ENCODE measurements at regions not wholly inside any gene's neighbourhood (a gene's known extent, or its start where the extent isn't known, plus 50 kb on each side); places are given as distances from the start of the nearest gene placed in this dataset.

DNA sequence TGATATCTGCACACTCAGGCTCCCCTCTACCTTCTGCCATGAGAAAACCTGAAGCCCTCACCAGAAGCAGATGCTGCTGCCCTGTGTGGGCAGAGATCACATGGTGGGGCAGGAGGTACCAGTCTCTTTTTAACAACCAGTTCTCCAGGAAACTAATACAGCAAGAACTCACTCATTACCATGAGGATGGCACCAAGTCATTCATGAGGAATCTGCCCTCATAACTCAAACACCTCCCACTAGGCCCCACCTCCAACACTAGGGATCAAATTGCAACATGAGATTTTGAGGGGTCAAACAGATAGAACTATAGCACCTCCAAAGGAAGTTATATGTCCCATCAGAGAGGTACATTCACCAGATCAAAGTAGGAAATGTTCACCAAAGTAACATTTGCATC lies 136.3 kb upstream of the SHB start:
- TF ChIP-seq, protein P1, sequence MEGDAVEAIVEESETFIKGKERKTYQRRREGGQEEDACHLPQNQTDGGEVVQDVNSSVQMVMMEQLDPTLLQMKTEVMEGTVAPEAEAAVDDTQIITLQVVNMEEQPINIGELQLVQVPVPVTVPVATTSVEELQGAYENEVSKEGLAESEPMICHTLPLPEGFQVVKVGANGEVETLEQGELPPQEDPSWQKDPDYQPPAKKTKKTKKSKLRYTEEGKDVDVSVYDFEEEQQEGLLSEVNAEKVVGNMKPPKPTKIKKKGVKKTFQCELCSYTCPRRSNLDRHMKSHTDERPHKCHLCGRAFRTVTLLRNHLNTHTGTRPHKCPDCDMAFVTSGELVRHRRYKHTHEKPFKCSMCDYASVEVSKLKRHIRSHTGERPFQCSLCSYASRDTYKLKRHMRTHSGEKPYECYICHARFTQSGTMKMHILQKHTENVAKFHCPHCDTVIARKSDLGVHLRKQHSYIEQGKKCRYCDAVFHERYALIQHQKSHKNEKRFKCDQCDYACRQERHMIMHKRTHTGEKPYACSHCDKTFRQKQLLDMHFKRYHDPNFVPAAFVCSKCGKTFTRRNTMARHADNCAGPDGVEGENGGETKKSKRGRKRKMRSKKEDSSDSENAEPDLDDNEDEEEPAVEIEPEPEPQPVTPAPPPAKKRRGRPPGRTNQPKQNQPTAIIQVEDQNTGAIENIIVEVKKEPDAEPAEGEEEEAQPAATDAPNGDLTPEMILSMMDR (IDR thresholded peaks at IDR 0.05), result no peak
- TF ChIP-seq, protein P2, sequence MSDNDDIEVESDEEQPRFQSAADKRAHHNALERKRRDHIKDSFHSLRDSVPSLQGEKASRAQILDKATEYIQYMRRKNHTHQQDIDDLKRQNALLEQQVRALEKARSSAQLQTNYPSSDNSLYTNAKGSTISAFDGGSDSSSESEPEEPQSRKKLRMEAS (CRISPR knock-in tag; IDR thresholded peaks at IDR 0.05), result no peak
- TF ChIP-seq, protein P3, sequence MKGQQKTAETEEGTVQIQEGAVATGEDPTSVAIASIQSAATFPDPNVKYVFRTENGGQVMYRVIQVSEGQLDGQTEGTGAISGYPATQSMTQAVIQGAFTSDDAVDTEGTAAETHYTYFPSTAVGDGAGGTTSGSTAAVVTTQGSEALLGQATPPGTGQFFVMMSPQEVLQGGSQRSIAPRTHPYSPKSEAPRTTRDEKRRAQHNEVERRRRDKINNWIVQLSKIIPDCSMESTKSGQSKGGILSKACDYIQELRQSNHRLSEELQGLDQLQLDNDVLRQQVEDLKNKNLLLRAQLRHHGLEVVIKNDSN (CRISPR knock-in tag; IDR thresholded peaks at IDR 0.05), result no peak
- TF ChIP-seq ETV6 (CRISPR knock-in tag; IDR thresholded peaks at IDR 0.05) (no peak), KAT7 (CRISPR knock-in tag; IDR thresholded peaks at IDR 0.05; ENCODE audit: borderline replicate concordance) (no peak), SMAD3 (CRISPR knock-in tag; IDR thresholded peaks at IDR 0.05; ENCODE audit: borderline replicate concordance) (no peak), SP1 (CRISPR knock-in tag; conservative IDR thresholded peaks at IDR 0.05) (no peak), TEAD4 (CRISPR knock-in tag; IDR thresholded peaks at IDR 0.05) (no peak), IRF2 (CRISPR knock-in tag; IDR thresholded peaks at IDR 0.05; ENCODE audit: borderline replicate concordance, low read depth) (no peak), TP53 (CRISPR knock-in tag; IDR thresholded peaks at IDR 0.05) (no peak)
- TF ChIP-seq, protein P4, sequence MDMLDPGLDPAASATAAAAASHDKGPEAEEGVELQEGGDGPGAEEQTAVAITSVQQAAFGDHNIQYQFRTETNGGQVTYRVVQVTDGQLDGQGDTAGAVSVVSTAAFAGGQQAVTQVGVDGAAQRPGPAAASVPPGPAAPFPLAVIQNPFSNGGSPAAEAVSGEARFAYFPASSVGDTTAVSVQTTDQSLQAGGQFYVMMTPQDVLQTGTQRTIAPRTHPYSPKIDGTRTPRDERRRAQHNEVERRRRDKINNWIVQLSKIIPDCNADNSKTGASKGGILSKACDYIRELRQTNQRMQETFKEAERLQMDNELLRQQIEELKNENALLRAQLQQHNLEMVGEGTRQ (CRISPR knock-in tag; IDR thresholded peaks at IDR 0.05), result no peak
- TF ChIP-seq, protein P5, sequence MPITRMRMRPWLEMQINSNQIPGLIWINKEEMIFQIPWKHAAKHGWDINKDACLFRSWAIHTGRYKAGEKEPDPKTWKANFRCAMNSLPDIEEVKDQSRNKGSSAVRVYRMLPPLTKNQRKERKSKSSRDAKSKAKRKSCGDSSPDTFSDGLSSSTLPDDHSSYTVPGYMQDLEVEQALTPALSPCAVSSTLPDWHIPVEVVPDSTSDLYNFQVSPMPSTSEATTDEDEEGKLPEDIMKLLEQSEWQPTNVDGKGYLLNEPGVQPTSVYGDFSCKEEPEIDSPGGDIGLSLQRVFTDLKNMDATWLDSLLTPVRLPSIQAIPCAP (CRISPR knock-in tag; IDR thresholded peaks at IDR 0.05), result no peak
- TF ChIP-seq, protein P6, sequence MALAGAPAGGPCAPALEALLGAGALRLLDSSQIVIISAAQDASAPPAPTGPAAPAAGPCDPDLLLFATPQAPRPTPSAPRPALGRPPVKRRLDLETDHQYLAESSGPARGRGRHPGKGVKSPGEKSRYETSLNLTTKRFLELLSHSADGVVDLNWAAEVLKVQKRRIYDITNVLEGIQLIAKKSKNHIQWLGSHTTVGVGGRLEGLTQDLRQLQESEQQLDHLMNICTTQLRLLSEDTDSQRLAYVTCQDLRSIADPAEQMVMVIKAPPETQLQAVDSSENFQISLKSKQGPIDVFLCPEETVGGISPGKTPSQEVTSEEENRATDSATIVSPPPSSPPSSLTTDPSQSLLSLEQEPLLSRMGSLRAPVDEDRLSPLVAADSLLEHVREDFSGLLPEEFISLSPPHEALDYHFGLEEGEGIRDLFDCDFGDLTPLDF (CRISPR knock-in tag; IDR thresholded peaks at IDR 0.05), result no peak
- TF ChIP-seq, protein P7, sequence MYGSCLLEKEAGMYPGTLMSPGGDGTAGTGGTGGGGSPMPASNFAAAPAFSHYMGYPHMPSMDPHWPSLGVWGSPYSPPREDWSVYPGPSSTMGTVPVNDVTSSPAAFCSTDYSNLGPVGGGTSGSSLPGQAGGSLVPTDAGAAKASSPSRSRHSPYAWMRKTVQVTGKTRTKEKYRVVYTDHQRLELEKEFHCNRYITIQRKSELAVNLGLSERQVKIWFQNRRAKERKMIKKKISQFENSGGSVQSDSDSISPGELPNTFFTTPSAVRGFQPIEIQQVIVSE (CRISPR knock-in tag; IDR thresholded peaks at IDR 0.05; ENCODE audit: borderline replicate concordance), result no peak

All from WTC11 (cell line).